CD4-positive, CD25-positive, alpha-beta regulatory T cell (primary cell): ENCODE measurements at regions not wholly inside any gene's neighbourhood (a gene's known extent, or its start where the extent isn't known, plus 50 kb on each side); places are given as distances from the start of the nearest gene placed in this dataset.
A peak's percentile ranks its signal among the peaks of the same experiment; 100 is the strongest.

Experiments
- ATAC-seq, 2 donors: fragments of 150-1000 bp; cut with Tn5 transposase; one replicate each; pipeline ENCODE4 v1.10.0; 2021; ENCODE audit warnings: low read depth in 2 of 2, moderate number of reproducible peaks in 2 of 2, moderate library complexity in 1 of 2
- DNase-seq, 3 donors: peaks; one replicate each; pipeline versions ENCODE4 v3.0.0 to v3.0.0-alpha.2; 2012 to 2022; ENCODE audit warnings: mixed read lengths in 1 of 3
- H3K27ac ChIP-seq: one replicate; pipeline ENCODE4 v1.7.0; 2013; ENCODE audit warnings: mild to moderate bottlenecking, low read length; ENCODE audit not compliant: insufficient read depth, poor library complexity, severe bottlenecking
- H3K27me3 ChIP-seq: one replicate; pipeline ENCODE4 v1.7.0; 2013; ENCODE audit warnings: low read length; ENCODE audit not compliant: control insufficient read depth, insufficient read depth
- H3K36me3 ChIP-seq: one replicate; pipeline ENCODE4 v1.7.0; 2013; ENCODE audit warnings: mild to moderate bottlenecking, low read length, moderate library complexity; ENCODE audit not compliant: control insufficient read depth, insufficient read depth
- H3K4me1 ChIP-seq: 2 replicates; pipeline ENCODE4 v1.7.0; 2013; ENCODE audit warnings: mild to moderate bottlenecking, low read length; ENCODE audit not compliant: insufficient read depth, control insufficient read depth, poor library complexity, severe bottlenecking
- H3K4me3 ChIP-seq: one replicate; pipeline ENCODE4 v1.7.0; 2013; ENCODE audit warnings: low read depth, mild to moderate bottlenecking, low read length, moderate library complexity
- H3K9me3 ChIP-seq, 2 experiments: 1 replicate in 1 of 2; 2 replicates in 1 of 2; pipeline ENCODE4 v1.7.0; 2013; ENCODE audit warnings: low read length in 2 of 2, mild to moderate bottlenecking in 1 of 2, moderate library complexity in 1 of 2; ENCODE audit not compliant: control insufficient read depth in 2 of 2
- H3K27ac Mint-ChIP-seq, 3 donors: one replicate each; pipeline ENCODE4 v1.8.0; 2020 to 2022; ENCODE audit warnings: mild to moderate bottlenecking in 3 of 3, mixed read lengths in 3 of 3, moderate library complexity in 2 of 3
- H3K27me3 Mint-ChIP-seq: one replicate; pipeline ENCODE4 v1.8.0; 2022; ENCODE audit warnings: mild to moderate bottlenecking, mixed read lengths
- H3K36me3 Mint-ChIP-seq: one replicate; pipeline ENCODE4 v1.8.0; 2020; ENCODE audit warnings: mixed read lengths
- H3K4me1 Mint-ChIP-seq, 4 donors: one replicate each; pipeline ENCODE4 v1.8.0; 2020 to 2022; ENCODE audit warnings: mixed read lengths in 4 of 4, mild to moderate bottlenecking in 1 of 4
- H3K4me3 Mint-ChIP-seq, 4 donors: one replicate each; pipeline ENCODE4 v1.8.0; 2020 to 2022; ENCODE audit warnings: mild to moderate bottlenecking in 4 of 4, mixed read lengths in 4 of 4, moderate library complexity in 3 of 4
- H3K9me3 Mint-ChIP-seq, 7 donors: one replicate each; pipeline ENCODE4 v1.8.0; 2020 to 2022; ENCODE audit warnings: mixed read lengths in 7 of 7, mild to moderate bottlenecking in 3 of 7, moderate library complexity in 2 of 7

DNA sequence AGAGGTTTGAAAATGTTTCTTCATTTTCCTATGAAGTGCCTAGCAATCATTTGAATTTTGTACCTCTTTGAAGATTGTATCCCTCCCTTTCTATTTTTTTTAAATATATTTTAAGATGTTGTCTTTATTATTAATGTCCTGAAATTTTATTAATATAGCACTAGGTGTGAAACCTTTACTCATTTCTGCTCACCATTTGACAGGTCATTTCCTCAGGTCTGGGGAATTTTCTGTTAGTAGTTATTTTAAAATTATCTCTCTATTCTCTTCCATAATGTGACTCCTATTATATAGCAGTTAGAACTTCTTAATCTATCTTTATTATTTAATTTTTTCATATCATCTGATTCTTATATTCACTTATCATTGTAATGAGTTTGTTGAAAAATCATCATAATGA, 1038.6 kb upstream of the SLC39A10 start:
- Histone ChIP-seq H3K36me3 (no peaks in the 10 kb centered on the region), H3K4me1 (no peaks in the 10 kb centered on the region), H3K4me3 (no peak overlapping the region), H3K27ac (no peak overlapping the region), H3K9me3 (no peaks in the 10 kb centered on the region), H3K27me3 (no peaks in the 10 kb centered on the region)
- no peak for DNase-seq
- Mint-ChIP-seq H3K4me1 (no peaks in the 10 kb centered on the region), H3K36me3 (no peaks in the 10 kb centered on the region), H3K9me3 (peaks cover 0 to 2% (median 0%) of the 10 kb centered on the region in 7 donors), H3K4me3 (no peak overlapping the region), H3K27ac (no peak overlapping the region), H3K27me3 (no peaks in the 10 kb centered on the region)
- no peak for ATAC-seq

DNA sequence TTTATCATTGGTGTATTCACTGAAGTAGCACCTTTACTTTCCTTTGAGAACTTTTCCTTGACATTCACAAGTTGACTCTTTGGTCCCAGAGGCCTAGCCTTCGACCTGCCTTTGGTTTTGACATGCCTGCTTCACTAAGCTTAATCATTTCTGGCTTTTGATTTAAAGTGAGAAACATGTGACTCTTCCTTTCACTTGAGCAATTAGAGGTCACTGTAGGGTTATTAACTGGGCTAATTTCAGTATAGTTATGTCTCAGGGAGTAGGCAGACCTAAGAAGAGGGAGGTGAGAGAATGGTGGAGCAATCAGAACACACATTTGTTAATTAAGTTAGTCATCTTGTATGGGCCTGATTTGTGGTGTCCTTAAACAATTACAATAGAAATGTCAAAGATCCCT, 1040.7 kb upstream of the SLC39A10 start:
- H3K27ac ChIP-seq = no peak overlapping the region
- no peak for DNase-seq
- H3K4me1 Mint-ChIP-seq = no peaks in the 10 kb centered on the region
- no peaks in the 10 kb centered on the region for H3K27me3 ChIP-seq
- H3K27ac Mint-ChIP-seq = no peak overlapping the region
- no peaks in the 10 kb centered on the region for H3K27me3 Mint-ChIP-seq
- no peak overlapping the region for H3K4me3 ChIP-seq
- no peak overlapping the region for H3K4me3 Mint-ChIP-seq
- H3K9me3 ChIP-seq = no peaks in the 10 kb centered on the region
- peaks cover 0 to 5% (median 1%) of the 10 kb centered on the region in 7 donors for H3K9me3 Mint-ChIP-seq
- H3K36me3 Mint-ChIP-seq = no peaks in the 10 kb centered on the region
- no peaks in the 10 kb centered on the region for H3K36me3 ChIP-seq
- ATAC-seq = no peak
- H3K4me1 ChIP-seq = no peaks in the 10 kb centered on the region

DNA sequence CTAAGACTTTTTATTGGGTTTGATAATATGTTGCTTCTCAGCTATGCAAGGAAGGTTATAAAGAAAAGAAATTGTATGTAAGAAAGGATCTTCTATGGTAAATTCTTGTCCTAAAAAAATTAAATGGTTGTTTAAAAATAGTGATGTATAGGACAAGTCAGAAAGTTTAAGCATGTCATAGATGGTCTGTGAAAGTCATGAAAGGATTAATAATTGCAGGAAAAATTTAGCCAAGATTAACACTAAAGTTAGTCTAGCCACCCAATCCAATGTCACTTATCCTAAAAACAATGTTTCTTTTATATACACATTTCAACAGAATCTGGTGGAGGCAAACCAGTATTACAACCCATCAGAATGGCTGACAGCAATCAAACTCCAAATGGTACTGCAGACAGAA, 1046.7 kb upstream of the SLC39A10 start:
- Mint-ChIP-seq H3K36me3 (no peaks in the 10 kb centered on the region), H3K27ac (no peak overlapping the region), H3K4me1 (no peaks in the 10 kb centered on the region), H3K9me3 (peaks cover 0 to 7% (median 3%) of the 10 kb centered on the region in 7 donors), H3K27me3 (no peaks in the 10 kb centered on the region), H3K4me3 (no peak overlapping the region)
- Histone ChIP-seq H3K27me3 (no peaks in the 10 kb centered on the region), H3K27ac (no peak overlapping the region), H3K36me3 (no peaks in the 10 kb centered on the region), H3K4me1 (no peaks in the 10 kb centered on the region), H3K9me3 (no peaks in the 10 kb centered on the region), H3K4me3 (no peak overlapping the region)
- ATAC-seq (no peak), DNase-seq (no peak)

DNA sequence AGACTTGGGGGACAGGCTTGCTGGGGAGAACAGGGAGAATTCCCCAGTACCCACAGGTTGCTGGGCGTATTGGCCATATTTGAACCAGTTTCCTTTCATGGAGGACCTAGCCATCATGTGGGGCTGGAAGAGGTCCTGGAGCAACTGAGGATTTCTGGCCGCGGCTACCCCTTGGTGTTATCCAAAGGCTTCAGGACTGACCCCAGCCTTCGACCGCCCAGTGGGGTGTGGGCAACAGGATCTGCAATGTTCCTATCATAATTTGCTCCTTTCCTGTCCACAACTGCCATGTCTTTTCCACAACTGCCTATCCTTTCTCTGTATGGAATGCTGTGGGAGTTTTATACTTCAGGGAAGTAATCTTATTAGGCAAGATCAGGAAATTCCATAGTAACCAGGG, 1053.6 kb upstream of the SLC39A10 start:
- no peaks in the 10 kb centered on the region for H3K27me3 ChIP-seq
- Mint-ChIP-seq H3K4me1 (no peaks in the 10 kb centered on the region), H3K27ac (no peak overlapping the region), H3K27me3 (no peaks in the 10 kb centered on the region), H3K36me3 (no peaks in the 10 kb centered on the region), H3K4me3 (no peak overlapping the region), H3K9me3 (peaks cover 0 to 9% (median 3%) of the 10 kb centered on the region in 7 donors)
- DNase-seq (no peak), ATAC-seq (no peak)
- no peaks in the 10 kb centered on the region for H3K9me3 ChIP-seq
- no peak overlapping the region for H3K4me3 ChIP-seq
- no peak overlapping the region for H3K27ac ChIP-seq
- H3K36me3 ChIP-seq = no peaks in the 10 kb centered on the region
- H3K4me1 ChIP-seq = no peaks in the 10 kb centered on the region

DNA sequence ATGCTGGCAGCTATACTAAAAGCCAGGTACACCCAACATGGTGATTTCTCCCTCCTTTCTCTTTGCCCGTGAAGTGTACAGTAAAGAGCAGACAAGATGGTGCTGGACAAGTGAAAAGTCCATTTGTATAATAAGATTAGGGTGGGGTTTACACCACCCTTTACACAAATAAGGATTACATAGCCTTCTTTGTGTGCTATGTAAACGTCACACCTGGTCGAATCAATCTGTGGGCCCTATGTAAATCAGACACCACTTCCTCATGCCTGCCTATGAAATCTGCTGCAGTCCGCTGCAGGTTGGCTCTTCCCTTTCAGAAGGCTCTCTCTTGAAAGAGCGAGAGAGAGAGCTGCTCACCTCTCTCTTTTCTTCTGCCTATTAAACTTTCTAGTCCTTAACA, 1054.3 kb upstream of the SLC39A10 start:
- Mint-ChIP-seq H3K9me3 (peaks cover 0 to 9% (median 3%) of the 10 kb centered on the region in 7 donors), H3K4me1 (no peaks in the 10 kb centered on the region), H3K27ac (no peak overlapping the region), H3K4me3 (no peak overlapping the region), H3K36me3 (no peaks in the 10 kb centered on the region), H3K27me3 (no peaks in the 10 kb centered on the region)
- Histone ChIP-seq H3K4me1 (no peaks in the 10 kb centered on the region), H3K36me3 (no peaks in the 10 kb centered on the region), H3K27me3 (no peaks in the 10 kb centered on the region), H3K9me3 (no peaks in the 10 kb centered on the region), H3K4me3 (no peak overlapping the region), H3K27ac (no peak overlapping the region)
- ATAC-seq = no peak
- no peak for DNase-seq

DNA sequence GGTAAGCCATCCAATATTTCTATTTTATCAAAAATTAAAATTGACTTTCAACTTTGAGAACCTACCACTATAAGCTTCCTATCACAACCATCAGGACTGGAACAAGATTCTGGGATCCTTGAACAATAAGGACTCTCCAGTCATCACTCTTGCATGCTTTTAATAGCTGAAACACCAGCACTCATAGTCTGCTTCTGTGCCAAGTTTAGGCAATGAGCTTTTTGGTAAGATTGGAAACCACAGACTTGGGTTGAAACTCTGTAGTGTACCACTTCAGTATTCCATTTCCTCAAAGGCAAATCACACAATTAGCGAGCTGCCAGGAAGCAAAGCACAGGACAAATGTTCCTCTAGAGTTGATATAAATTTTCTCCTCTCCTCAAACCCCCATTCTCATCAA, 1065.8 kb upstream of the SLC39A10 start:
- Histone ChIP-seq H3K36me3 (no peaks in the 10 kb centered on the region), H3K9me3 (no peaks in the 10 kb centered on the region), H3K27ac (no peak overlapping the region), H3K4me1 (no peaks in the 10 kb centered on the region), H3K4me3 (no peak overlapping the region), H3K27me3 (no peaks in the 10 kb centered on the region)
- peaks cover 0 to 4% (median 0%) of the 10 kb centered on the region in 7 donors for H3K9me3 Mint-ChIP-seq
- ATAC-seq (no peak), DNase-seq (no peak)
- H3K27ac Mint-ChIP-seq = peak overlapping the region in 1 of 3 donors; percentile 35
- peaks cover 4% of the 10 kb centered on the region for H3K27me3 Mint-ChIP-seq
- H3K36me3 Mint-ChIP-seq = no peaks in the 10 kb centered on the region
- H3K4me1 Mint-ChIP-seq = no peaks in the 10 kb centered on the region
- no peak overlapping the region for H3K4me3 Mint-ChIP-seq

DNA sequence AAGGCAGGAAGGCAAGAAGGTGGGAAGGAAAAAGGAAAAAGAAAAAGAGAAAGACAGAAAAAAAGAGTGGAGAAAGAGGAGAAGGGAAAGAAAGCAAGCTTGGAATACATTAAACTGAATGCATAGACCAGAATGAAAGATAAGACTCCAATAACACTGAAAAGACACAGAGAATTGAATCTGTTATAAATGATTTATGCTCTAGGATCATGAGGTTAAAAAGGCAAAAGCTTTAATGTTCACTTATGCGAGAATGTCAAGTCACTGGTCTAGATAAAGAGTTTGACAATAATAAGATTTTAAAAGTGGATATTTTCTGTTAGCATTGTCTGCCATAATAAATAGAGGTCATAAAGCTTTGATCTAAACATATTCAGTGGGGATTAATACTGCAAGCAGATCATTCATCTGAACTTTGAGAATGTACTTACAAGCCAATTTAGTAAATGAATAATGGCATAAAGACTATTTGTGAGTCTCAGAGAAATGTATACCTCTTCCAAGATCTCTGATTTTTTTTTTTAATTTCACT, 1069.2 kb upstream of the SLC39A10 start:
- Mint-ChIP-seq H3K9me3 (peaks cover 0 to 2% (median 0%) of the 10 kb centered on the region in 7 donors), H3K4me1 (no peaks in the 10 kb centered on the region), H3K36me3 (no peaks in the 10 kb centered on the region), H3K27me3 (no peaks in the 10 kb centered on the region), H3K27ac (no peak overlapping the region), H3K4me3 (no peak overlapping the region)
- ATAC-seq = no peak
- no peaks in the 10 kb centered on the region for H3K36me3 ChIP-seq
- no peak overlapping the region for H3K4me3 ChIP-seq
- no peaks in the 10 kb centered on the region for H3K27me3 ChIP-seq
- H3K9me3 ChIP-seq = no peaks in the 10 kb centered on the region
- H3K4me1 ChIP-seq = no peaks in the 10 kb centered on the region
- H3K27ac ChIP-seq = no peak overlapping the region
- DNase-seq = no peak

DNA sequence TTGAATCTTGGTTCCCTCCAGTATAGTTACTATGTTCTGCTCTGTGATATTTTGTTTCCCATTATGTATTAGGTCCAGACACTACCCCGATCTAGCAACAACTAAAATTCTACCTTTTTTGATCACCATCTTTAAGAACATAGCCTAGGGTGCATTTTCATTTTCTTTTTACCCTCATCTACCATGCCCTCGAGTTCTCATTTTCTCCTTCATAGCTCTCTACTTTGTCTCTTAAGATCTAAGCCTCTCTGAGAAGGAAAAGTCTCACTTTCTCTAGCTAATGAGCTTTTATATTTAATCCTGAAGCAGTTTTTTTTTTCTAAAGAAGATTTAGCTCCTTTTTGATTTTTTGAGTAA, 1089.4 kb upstream of the SLC39A10 start:
- H3K4me1 ChIP-seq = no peaks in the 10 kb centered on the region
- no peaks in the 10 kb centered on the region for H3K9me3 ChIP-seq
- H3K27me3 Mint-ChIP-seq = no peaks in the 10 kb centered on the region
- no peaks in the 10 kb centered on the region for H3K36me3 Mint-ChIP-seq
- no peak overlapping the region for H3K27ac Mint-ChIP-seq
- no peaks in the 10 kb centered on the region for H3K4me1 Mint-ChIP-seq
- no peak for ATAC-seq
- no peak overlapping the region for H3K4me3 Mint-ChIP-seq
- no peak overlapping the region for H3K4me3 ChIP-seq
- H3K36me3 ChIP-seq = no peaks in the 10 kb centered on the region
- H3K9me3 Mint-ChIP-seq = peaks cover 0 to 5% (median 0%) of the 10 kb centered on the region in 7 donors
- no peak for DNase-seq
- H3K27ac ChIP-seq = no peak overlapping the region
- H3K27me3 ChIP-seq = no peaks in the 10 kb centered on the region
